Pancreas (tissue), 10 donors: ENCODE measurements at regions not wholly inside any gene's neighbourhood (a gene's known extent, or its start where the extent isn't known, plus 50 kb on each side); places are given as distances from the start of the nearest gene placed in this dataset.

Source experiments
- ATAC-seq, 4 donors: fragments of 200-7000 bp; cut with Tn5 transposase; one replicate each; pipeline versions ENCODE4 v1.8.0 to v1.9.1; 2020; ENCODE audit warnings: mild to moderate bottlenecking in 4 of 4, moderate library complexity in 4 of 4
- DNase-seq, 6 donors: peaks; one replicate each; pipeline ENCODE4 v3.0.0-alpha.2; 2020
- FAIRE-seq: peaks from 2 replicates; lab custom pipeline; 2012; peaks lifted over from hg19 to GRCh38; lab: Jason Lieb, UNC
- H3K27ac ChIP-seq, 4 donors: fragments of 200-600 bp; sonication (generic); 1 replicate in 3 of 4; 2 replicates in 1 of 4; pipeline versions ENCODE4 v1.5.0 to v1.8.0; 2020
- H3K27me3 ChIP-seq, 4 donors: fragments of 200-600 bp; one replicate each; pipeline ENCODE4 v1.8.0; 2021
- H3K36me3 ChIP-seq, 3 donors: fragments of 200-600 bp; sonication (generic) in 1 of 3; one replicate each; pipeline versions ENCODE4 v1.5.0 to v1.8.0; 2020 to 2021
- H3K4me1 ChIP-seq, 3 donors: fragments of 200-600 bp; one replicate each; pipeline ENCODE4 v1.8.0; 2021
- H3K4me3 ChIP-seq, 4 donors: fragments of 200-600 bp; sonication (generic) in 2 of 4; one replicate each; pipeline versions ENCODE4 v1.5.0 to v1.8.0; 2020 to 2021
- H3K9me3 ChIP-seq, 4 donors: fragments of 200-600 bp; one replicate each; pipeline ENCODE4 v1.8.0; 2021
- CTCF ChIP-seq, 4 donors: fragments of 200-600 bp; sonication (generic) in 3 of 4; IDR thresholded peaks; one replicate each; pipeline versions ENCODE4 v1.5.0 to v1.8.0; 2021; ENCODE audit warnings: antibody characterized with exemption in 4 of 4
- WGBS, 2 donors: extraction: QIAGEN DNeasy Blood & Tissue Kit; methylation state at CpG; one replicate each; pipeline ENCODE4 v1.1.7; 2013; 5-methylcytosine and 5-hydroxymethylcytosine counted together
- intact Hi-C, 3 donors: fragments of 100-400 bp; cut with DNase I; formaldehyde crosslinking; loops; one replicate each; pipeline versions ENCODE4 v1.11.1 to v1.14.2; 2022
- donor health status: healthy with polysubstance abuse.
- donor health status: DM: no; HTN: no; CAD: no; lungs with moderate emphysema.
- donor health status: DM: no; HTN: no; CAD: no.
- donor health status: control.
- donor health status: control.
- donor health status: Bipolar disorder and iron deficiency.
- donor health status: DM: yes; HTN: yes; CAD: no.
- donor health status: DM: no; HTN: no; CAD: no.
- donor health status: DM: no; HTN: no; CAD: no.
- donor health status: DM: yes; HTN: yes; CAD: no.

DNA sequence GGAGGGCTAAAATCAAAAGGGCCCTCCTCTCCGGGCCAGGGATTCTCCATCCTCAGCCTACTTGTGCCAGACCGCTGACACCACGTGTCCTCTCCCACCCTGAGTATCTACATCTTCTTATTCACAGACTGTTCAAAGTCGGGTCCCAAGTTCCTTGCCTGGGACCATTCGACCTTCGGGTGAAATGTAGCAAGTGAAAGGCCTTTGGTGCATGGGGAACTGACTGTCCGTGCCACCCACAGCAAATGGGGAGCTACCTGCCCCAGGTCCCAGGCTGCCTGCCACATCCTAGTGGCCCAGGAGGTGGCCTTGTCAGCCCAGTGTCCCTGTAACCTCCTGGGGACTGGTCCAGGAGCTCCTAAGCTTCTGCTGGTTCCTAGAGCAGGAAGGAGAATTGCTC is 67.3 kb downstream of the RTL6 start:
- no peaks in the 10 kb centered on the region for H3K9me3 ChIP-seq
- 75% methylated on average over 7 of the region's 7 CpGs for WGBS, 2 donors
- intact Hi-C loops, result no loop called here
- ATAC-seq (no peak), DNase-seq (peak in 1 of 6 donors; percentile 13), FAIRE-seq (no peak)
- TF ChIP-seq CTCF (IDR thresholded peaks at IDR 0.05), result no peak
- no peak overlapping the region for H3K27ac ChIP-seq
- H3K27me3 ChIP-seq, result no peaks in the 10 kb centered on the region
- no peaks in the 10 kb centered on the region for H3K4me1 ChIP-seq
- H3K36me3 ChIP-seq, result no peaks in the 10 kb centered on the region
- no peak overlapping the region for H3K4me3 ChIP-seq

- no peak for TF ChIP-seq CTCF (IDR thresholded peaks at IDR 0.05)
- no peaks in the 10 kb centered on the region for H3K4me1 ChIP-seq
- no peaks in the 10 kb centered on the region for H3K9me3 ChIP-seq
- DNase-seq (peak in 1 of 6 donors; percentile 32), ATAC-seq (no peak), FAIRE-seq (no peak)
- H3K27me3 ChIP-seq, result no peaks in the 10 kb centered on the region
- WGBS, 2 donors, result 80 to 83% methylated on average over 16 of the region's 16 CpGs
- no peak overlapping the region for H3K4me3 ChIP-seq
- H3K36me3 ChIP-seq, result no peaks in the 10 kb centered on the region
- no peak overlapping the region for H3K27ac ChIP-seq
- intact Hi-C loops, result no loop called here
Measured at GRCh38 chr22:44429941-44430587, 68.0 kb downstream of the RTL6 start.

DNA sequence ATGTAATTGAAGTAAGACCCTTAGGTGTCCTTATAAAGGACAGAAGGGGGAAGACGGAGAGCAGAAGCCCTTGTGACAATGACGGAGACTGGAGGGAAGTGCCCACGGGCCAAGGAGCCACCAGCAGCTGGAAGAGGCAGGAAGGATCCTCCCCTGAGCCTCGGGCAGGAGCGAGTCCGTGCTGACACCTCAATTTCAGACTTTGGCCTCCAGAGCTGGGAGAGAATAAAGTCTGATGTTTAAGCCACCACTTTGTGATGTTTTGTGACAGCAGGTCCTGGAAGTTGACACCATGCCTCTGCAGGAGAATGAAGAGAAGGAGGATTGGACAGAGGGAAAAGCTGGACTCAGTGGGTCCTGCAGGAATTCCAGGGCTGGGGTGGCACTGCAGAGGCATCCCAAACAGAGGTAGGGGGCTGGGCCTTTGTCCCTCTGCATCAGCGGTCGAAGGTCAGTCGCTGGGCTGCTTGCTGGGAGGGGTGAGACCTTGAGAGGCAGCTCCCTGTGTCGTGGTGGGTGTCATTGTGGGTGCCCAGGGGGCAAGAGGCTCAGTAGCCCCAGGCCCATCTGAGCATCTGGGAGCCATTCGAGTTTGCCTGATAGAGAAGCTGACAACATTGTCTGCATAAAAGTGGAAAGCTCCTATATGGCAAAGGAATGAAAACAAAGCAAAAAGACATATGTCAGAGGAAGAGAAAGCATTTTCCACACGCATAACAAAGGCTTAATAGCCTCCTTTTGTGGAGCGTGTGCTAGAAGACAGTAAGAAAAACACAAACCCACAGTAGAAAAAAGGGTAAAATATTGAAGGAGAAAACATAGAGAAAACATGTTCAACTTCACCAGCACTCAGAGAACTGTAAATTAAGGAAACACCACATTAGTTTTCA is 68.8 kb downstream of the RTL6 start:
- no peaks in the 10 kb centered on the region for H3K27me3 ChIP-seq
- no peaks in the 10 kb centered on the region for H3K36me3 ChIP-seq
- H3K4me1 ChIP-seq, result no peaks in the 10 kb centered on the region
- 55 to 57% methylated on average over 13 of the region's 13 CpGs for WGBS, 2 donors
- H3K4me3 ChIP-seq, result no peak overlapping the region
- DNase-seq, result peak in 1 of 6 donors; percentile 29
- TF ChIP-seq CTCF (IDR thresholded peaks at IDR 0.05), result no peak
- intact Hi-C loops, result no loop called here
- no peak for ATAC-seq
- H3K9me3 ChIP-seq, result no peaks in the 10 kb centered on the region
- no peak for FAIRE-seq
- H3K27ac ChIP-seq, result no peak overlapping the region

DNA sequence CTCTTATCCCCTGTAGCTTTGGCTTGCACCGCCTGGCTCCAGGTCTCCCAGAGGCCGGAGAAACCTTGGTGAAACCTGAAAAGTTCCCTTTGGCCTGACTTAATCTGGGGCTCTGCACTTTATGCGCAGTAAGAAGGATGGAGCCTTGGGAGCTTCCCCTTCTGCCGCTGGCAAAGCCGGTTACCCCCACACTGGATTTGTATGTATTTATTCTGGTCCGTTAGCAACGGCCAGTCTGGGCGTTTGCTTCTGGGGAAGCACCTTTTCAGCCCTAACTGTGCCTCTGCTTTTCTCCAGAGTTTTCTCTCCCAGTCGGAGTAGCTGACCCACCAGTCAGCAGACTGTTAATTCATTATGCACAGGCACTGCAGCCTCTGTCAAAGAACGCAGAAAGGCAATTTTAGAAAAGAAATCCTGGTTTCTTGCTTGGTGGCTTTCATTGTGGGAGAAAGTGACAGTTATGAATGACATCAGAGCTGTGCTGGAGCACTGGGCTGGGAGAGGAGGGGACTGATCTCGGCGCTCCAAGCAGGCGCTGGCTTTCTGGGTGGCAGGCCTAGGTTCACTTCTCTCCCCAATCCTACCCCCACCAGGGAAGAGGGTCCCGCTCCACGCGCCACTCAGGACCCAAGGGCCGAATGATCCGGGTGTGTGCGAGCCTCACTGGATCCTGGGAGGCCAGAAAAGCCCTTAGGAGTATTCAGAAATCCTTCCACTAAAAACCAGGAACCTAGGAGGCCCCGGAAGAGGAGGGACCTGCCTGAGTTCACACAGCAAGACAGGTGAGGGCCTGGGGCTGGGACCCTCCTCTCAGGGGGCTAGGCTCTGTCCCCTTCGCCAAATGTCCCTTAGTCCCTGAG is 70.2 kb downstream of the RTL6 start:
- Histone ChIP-seq H3K4me1 (no peaks in the 10 kb centered on the region), H3K27ac (no peak overlapping the region), H3K36me3 (no peaks in the 10 kb centered on the region), H3K4me3 (no peak overlapping the region), H3K9me3 (no peaks in the 10 kb centered on the region), H3K27me3 (no peaks in the 10 kb centered on the region)
- FAIRE-seq (no peak), DNase-seq (peak in 1 of 6 donors; percentile 30), ATAC-seq (no peak)
- TF ChIP-seq CTCF (IDR thresholded peaks at IDR 0.05), result no peak
- WGBS, 2 donors, result 64 to 71% methylated on average over 21 of the region's 21 CpGs
- intact Hi-C loops, result no loop called here
